ENCODE measurements at regions not wholly inside any gene's neighbourhood (a gene's known extent, or its start where the extent isn't known, plus 50 kb on each side); places are given as distances from the start of the nearest gene placed in this dataset.

DNA sequence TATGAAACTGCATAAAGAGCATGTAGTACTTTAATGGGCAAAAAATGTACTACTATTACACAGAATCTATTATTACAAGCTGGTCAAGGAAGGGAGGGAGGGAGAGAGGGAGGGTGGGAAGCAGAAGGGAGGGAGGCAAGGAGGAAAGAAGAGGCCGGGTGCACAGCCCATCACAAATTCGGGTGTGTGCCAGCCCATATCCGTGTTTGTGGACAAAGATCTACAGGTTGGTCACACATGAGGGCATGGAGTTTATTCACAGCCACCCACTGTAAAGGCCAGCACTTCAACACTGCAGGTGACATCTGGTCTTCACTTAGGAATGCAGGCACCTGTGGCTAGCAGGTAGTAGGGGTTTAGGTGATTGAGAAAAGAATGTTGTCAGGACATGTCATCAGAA lies 352.5 kb upstream of the NBEA start:
- TF ChIP-seq POLR2A (IDR thresholded peaks at IDR 0.05; ENCODE audit: low read length) (no peak), GATA1 (IDR thresholded peaks at IDR 0.05; ENCODE audit: low read depth, low read length) (no peak)

Data from erythroblast (primary cell).